Cardiac fibroblast (primary cell): ENCODE measurements at regions not wholly inside any gene's neighbourhood (a gene's known extent, or its start where the extent isn't known, plus 50 kb on each side); places are given as distances from the start of the nearest gene placed in this dataset.

Experiments
- DNase-seq, 2 donors: peaks; one replicate each; pipeline versions ENCODE4 v3.0.0 to v3.0.0-alpha.2; 2010; ENCODE audit warnings: low read depth in 2 of 2
- H3K4me3 ChIP-seq, 2 donors: replicated peaks in 1 of 2; 1 replicate in 1 of 2; 2 replicates in 1 of 2; pipeline ENCODE4 v1.5.1; 2011; ENCODE audit warnings: low read depth in 2 of 2, low read length in 2 of 2, mild to moderate bottlenecking in 2 of 2, moderate library complexity in 1 of 2
- CTCF ChIP-seq: IDR thresholded peaks from one replicate; pipeline ENCODE4 v1.5.1; 2011; ENCODE audit warnings: low read depth, mild to moderate bottlenecking, low read length, inconsistent platforms

- no peak for DNase-seq
- TF ChIP-seq CTCF, result no peak
- H3K4me3 ChIP-seq, result no peak overlapping the region
Measured at GRCh38 chr1:95311762-95312161, 77.8 kb downstream of the RWDD3 start.

GRCh38 chr1:95312181-95312580 lies 78.2 kb downstream of the RWDD3 start:
- TF ChIP-seq CTCF, result no peak
- DNase-seq, result no peak
- no peak overlapping the region for H3K4me3 ChIP-seq

GRCh38 chr1:95313527-95313926 lies 79.5 kb downstream of the RWDD3 start:
- TF ChIP-seq CTCF, result no peak
- DNase-seq, result no peak
- no peak overlapping the region for H3K4me3 ChIP-seq

- no peak overlapping the region for H3K4me3 ChIP-seq
- no peak for TF ChIP-seq CTCF
- DNase-seq, result peak in 1 of 2 donors; percentile 2
Measured at GRCh38 chr1:95321531-95321930, 87.5 kb downstream of the RWDD3 start.

GRCh38 chr1:95323123-95323522 lies 89.1 kb downstream of the RWDD3 start:
- peak; percentile 12 to 38 for DNase-seq
- H3K4me3 ChIP-seq, result no peak overlapping the region
- no peak for TF ChIP-seq CTCF

GRCh38 chr1:95325349-95325748 lies 91.3 kb downstream of the RWDD3 start:
- no peak overlapping the region for H3K4me3 ChIP-seq
- TF ChIP-seq CTCF, result no peak
- DNase-seq, result no peak

GRCh38 chr1:95326023-95326422 lies 92.0 kb downstream of the RWDD3 start:
- DNase-seq, result no peak
- TF ChIP-seq CTCF, result no peak
- no peak overlapping the region for H3K4me3 ChIP-seq
